SU-DHL-6 (cell line): ENCODE measurements at regions not wholly inside any gene's neighbourhood (a gene's known extent, or its start where the extent isn't known, plus 50 kb on each side); places are given as distances from the start of the nearest gene placed in this dataset.

Experiments used
- H2AFZ ChIP-seq: fragments of 200-600 bp; sonication (generic); 2 replicates; pipeline ENCODE4 v1.6.1; 2014; ENCODE audit warnings: low read depth, mild to moderate bottlenecking, moderate library complexity, mixed read lengths, antibody characterized with exemption, low read length; ENCODE audit not compliant: severe bottlenecking
- H3F3A ChIP-seq: fragments of 200-600 bp; shearing (Covaris generic); 2 replicates; pipeline ENCODE4 v1.6.0; 2016; ENCODE audit warnings: antibody characterized with exemption, mild to moderate bottlenecking; ENCODE audit not compliant: insufficient read depth
- H3K27ac ChIP-seq: fragments of 200-600 bp; sonication (generic); 2 replicates; pipeline ENCODE4 v1.5.1; 2016; ENCODE audit warnings: low read depth, mild to moderate bottlenecking, low read length, moderate library complexity, mixed read lengths
- H3K27me3 ChIP-seq: fragments of 200-600 bp; sonication (generic), shearing (Covaris generic); 2 replicates; pipeline ENCODE4 v1.6.0; 2014; ENCODE audit warnings: mild to moderate bottlenecking, low read length
- H3K36me3 ChIP-seq: fragments of 200-600 bp; sonication (generic); 2 replicates; pipeline ENCODE4 v1.6.1; 2014; ENCODE audit warnings: mild to moderate bottlenecking, low read length, mixed read lengths
- H3K4me2 ChIP-seq: fragments of 300-600, 200-600 bp; shearing (Covaris generic), sonication (generic); 2 replicates; pipeline ENCODE4 v1.6.0; 2014; ENCODE audit warnings: low read length, low read depth, mild to moderate bottlenecking; ENCODE audit not compliant: poor library complexity, severe bottlenecking
- H3K4me3 ChIP-seq: fragments of 200-600 bp; sonication (generic); 2 replicates; pipeline ENCODE4 v1.5.1; 2014; ENCODE audit warnings: antibody characterized with exemption, low read length, mild to moderate bottlenecking, mixed read lengths; ENCODE audit not compliant: insufficient read depth, poor library complexity, severe bottlenecking
- H3K79me2 ChIP-seq: fragments of 200-600 bp; sonication (generic); 2 replicates; pipeline ENCODE4 v1.6.1; 2014; ENCODE audit warnings: mild to moderate bottlenecking, low read length, moderate library complexity; ENCODE audit not compliant: insufficient read depth
- H3K9ac ChIP-seq: fragments of 200-600 bp; sonication (generic); 2 replicates; pipeline ENCODE4 v1.7.0; 2014; ENCODE audit warnings: mild to moderate bottlenecking, low read length
- H3K9me2 ChIP-seq: fragments of 200-600 bp; sonication (generic); replicated peaks from 2 replicates; pipeline ENCODE4 v1.6.1; 2014; ENCODE audit warnings: low read length; ENCODE audit not compliant: insufficient read depth
- H3K9me3 ChIP-seq: fragments of 200-600 bp; sonication (generic); 2 replicates; pipeline ENCODE4 v1.6.1; 2014; ENCODE audit warnings: low read length, mixed read lengths; ENCODE audit not compliant: insufficient read depth
- H4K20me1 ChIP-seq: fragments of 200-600 bp; sonication (generic); 2 replicates; pipeline ENCODE4 v1.6.1; 2014; ENCODE audit warnings: low read depth, mild to moderate bottlenecking, antibody characterized with exemption, low read length, moderate library complexity, mixed read lengths
- EZH2phosphoT487 ChIP-seq: fragments of 200-600 bp; sonication (generic), shearing (Covaris generic); conservative IDR thresholded peaks from 2 replicates; pipeline ENCODE4 v1.6.1; 2018; ENCODE audit warnings: mild to moderate bottlenecking, antibody characterized with exemption, low read length, moderate library complexity, mixed read lengths
- TF ChIP-seq, protein P1 (sequence below): fragments of 200-600 bp; sonication (generic); IDR thresholded peaks from one replicate; pipeline ENCODE4 v1.5.1; 2017; ENCODE audit warnings: antibody characterized with exemption, mild to moderate bottlenecking, low read length, moderate library complexity; ENCODE audit not compliant: insufficient read depth, poor library complexity, severe bottlenecking

DNA sequence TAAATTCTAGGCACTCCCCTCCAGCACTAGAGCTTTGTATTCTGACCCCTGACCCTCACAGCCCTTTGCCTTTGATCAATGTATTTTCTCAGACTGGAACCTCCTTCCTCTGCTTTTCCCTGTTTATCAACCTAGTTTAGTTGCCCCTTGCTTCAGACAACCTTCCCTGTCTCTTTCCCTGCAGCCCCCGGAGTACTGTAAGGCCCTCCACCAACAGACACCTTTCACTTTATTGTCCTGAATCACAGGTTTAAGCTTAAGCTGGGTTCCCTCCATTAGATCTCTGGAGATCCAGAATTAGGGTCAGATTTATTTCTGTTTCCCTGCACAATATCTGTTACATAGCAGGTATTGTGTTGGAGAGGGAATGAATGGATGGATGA, 140.2 kb downstream of the DDX1 start:
- no peaks in the 10 kb centered on the region for H3K27me3 ChIP-seq
- no peak overlapping the region for H3K4me3 ChIP-seq

DNA sequence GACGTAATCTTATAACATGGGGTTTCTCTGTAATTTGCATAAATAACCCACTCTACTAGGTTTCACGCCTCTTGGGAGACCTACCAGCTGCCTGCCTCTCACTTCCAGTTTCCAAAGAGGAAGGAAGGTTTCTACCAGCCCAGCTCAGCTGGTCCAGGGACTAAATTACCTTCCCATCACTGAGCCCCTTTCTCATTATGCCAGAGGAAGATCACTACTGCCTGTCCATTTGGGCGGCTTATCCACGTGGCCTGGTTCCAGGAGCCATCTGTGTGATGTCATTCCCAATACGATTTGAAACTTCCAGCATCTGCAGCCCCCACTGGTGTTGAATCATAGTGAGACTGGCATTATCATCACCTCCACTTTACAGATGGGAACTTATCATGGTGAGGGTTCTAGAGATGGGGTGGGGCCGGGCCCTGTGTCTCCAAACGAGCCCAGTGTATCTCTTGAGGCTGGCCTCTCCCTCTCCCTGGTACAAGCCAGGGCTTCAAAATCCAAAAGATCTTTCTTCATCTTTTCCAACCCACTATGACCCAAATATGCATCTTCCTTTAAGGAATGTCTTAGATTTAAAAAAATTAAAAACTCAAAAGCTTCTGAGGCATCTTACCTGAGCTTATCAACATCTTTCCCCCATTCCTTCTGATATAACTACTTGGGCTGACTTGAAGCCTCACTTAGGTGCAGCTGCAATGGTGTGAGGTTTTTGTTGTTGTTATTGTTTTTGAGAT, 140.8 kb downstream of the DDX1 start:
- no peak for TF ChIP-seq EZH2phosphoT487
- Histone ChIP-seq H3K4me2 (no peak overlapping the region), H3K79me2 (no peaks in the 10 kb centered on the region), H3K27me3 (no peaks in the 10 kb centered on the region), H3K9me3 (no peaks in the 10 kb centered on the region), H2AFZ (no peak overlapping the region), H3F3A (no peaks in the 10 kb centered on the region), H3K36me3 (no peaks in the 10 kb centered on the region), H3K27ac (no peak overlapping the region), H3K9me2 (no peaks in the 10 kb centered on the region), H4K20me1 (no peaks in the 10 kb centered on the region), H3K9ac (no peak overlapping the region), H3K4me3 (no peak overlapping the region)

More for the DNA sequence above, 140.2 kb downstream of the DDX1 start:
- Histone ChIP-seq H3F3A (no peaks in the 10 kb centered on the region), H3K79me2 (no peaks in the 10 kb centered on the region), H2AFZ (no peak overlapping the region), H3K9me3 (no peaks in the 10 kb centered on the region), H3K9me2 (no peaks in the 10 kb centered on the region), H3K4me2 (no peak overlapping the region), H3K36me3 (no peaks in the 10 kb centered on the region), H3K27ac (no peak overlapping the region), H3K9ac (no peak overlapping the region), H4K20me1 (no peaks in the 10 kb centered on the region)
- TF ChIP-seq, protein P1, sequence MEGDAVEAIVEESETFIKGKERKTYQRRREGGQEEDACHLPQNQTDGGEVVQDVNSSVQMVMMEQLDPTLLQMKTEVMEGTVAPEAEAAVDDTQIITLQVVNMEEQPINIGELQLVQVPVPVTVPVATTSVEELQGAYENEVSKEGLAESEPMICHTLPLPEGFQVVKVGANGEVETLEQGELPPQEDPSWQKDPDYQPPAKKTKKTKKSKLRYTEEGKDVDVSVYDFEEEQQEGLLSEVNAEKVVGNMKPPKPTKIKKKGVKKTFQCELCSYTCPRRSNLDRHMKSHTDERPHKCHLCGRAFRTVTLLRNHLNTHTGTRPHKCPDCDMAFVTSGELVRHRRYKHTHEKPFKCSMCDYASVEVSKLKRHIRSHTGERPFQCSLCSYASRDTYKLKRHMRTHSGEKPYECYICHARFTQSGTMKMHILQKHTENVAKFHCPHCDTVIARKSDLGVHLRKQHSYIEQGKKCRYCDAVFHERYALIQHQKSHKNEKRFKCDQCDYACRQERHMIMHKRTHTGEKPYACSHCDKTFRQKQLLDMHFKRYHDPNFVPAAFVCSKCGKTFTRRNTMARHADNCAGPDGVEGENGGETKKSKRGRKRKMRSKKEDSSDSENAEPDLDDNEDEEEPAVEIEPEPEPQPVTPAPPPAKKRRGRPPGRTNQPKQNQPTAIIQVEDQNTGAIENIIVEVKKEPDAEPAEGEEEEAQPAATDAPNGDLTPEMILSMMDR = no peak
- no peak for TF ChIP-seq EZH2phosphoT487

DNA sequence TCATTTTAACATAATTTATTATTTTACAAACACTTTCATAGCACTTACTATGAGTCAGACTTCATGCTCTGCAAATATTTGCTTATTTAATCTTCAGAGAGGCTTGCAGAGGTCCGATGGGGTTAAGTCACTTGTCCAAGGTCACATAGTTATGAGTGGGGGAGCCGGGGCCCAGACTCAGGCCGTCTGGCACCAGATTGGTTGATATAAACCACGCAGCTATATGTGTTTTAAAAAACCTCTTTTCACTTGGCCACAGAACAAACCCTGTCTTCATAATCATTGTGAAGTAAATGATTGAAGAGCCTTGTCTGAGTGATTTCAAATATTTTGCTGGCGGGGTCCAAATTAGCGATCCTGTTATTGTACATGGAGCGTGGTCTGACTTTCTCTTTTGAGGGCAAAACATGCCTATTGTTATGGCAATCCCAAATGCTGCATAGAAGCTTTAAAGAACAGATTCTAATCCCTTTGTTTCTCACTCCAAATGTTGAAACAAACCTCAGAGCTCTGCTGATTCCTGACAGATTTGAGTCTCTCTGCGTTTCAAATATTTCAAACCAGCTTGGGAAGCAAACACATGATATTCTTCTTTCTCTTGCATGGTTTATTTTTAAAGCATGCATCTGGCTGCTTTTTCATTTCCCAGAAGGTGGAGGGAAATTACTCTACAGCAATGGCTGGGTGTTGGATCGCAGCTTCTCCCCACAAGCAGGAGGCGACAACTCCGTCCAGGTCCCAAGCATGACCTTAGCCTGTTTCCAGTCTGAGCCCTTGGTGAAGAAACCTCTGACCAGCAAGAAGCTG, 142.4 kb downstream of the DDX1 start:
- Histone ChIP-seq H3K27ac (no peak overlapping the region), H3K9me2 (no peaks in the 10 kb centered on the region), H3K79me2 (no peaks in the 10 kb centered on the region), H3K9me3 (no peaks in the 10 kb centered on the region), H3K4me2 (no peak overlapping the region), H3K27me3 (no peaks in the 10 kb centered on the region), H3K4me3 (no peak overlapping the region), H2AFZ (no peak overlapping the region), H3K36me3 (no peaks in the 10 kb centered on the region), H4K20me1 (no peaks in the 10 kb centered on the region), H3F3A (no peaks in the 10 kb centered on the region), H3K9ac (no peak overlapping the region)
- TF ChIP-seq, protein P1 = no peak
- no peak for TF ChIP-seq EZH2phosphoT487
